Neural cell (in vitro differentiated cells): ENCODE measurements at regions not wholly inside any gene's neighbourhood (a gene's known extent, or its start where the extent isn't known, plus 50 kb on each side); places are given as distances from the start of the nearest gene placed in this dataset.

ENCODE experiments used
- H2AFZ ChIP-seq: fragments of 200-600, 300-800 bp; sonication (generic), shearing (Covaris generic); 2 replicates; pipeline ENCODE4 v1.6.0; 2014; ENCODE audit warnings: low read depth, mild to moderate bottlenecking, antibody characterized with exemption, low read length, moderate library complexity
- H3F3A ChIP-seq: fragments of 200-600 bp; shearing (Covaris generic); 2 replicates; pipeline ENCODE4 v1.6.1; 2016; ENCODE audit warnings: mild to moderate bottlenecking, moderate library complexity, mixed read lengths, antibody characterized with exemption, low read length; ENCODE audit not compliant: insufficient read depth, poor library complexity, severe bottlenecking
- H3K27ac ChIP-seq: fragments of 200-600, 300-800 bp; sonication (generic), shearing (Covaris generic); 2 replicates; pipeline ENCODE4 v1.5.1; 2014; ENCODE audit warnings: mild to moderate bottlenecking, low read length, moderate library complexity
- H3K27me3 ChIP-seq: fragments of 300-800, 200-600 bp; sonication (generic), shearing (Covaris generic); 2 replicates; pipeline ENCODE4 v1.6.0; 2014; ENCODE audit warnings: mild to moderate bottlenecking, low read depth, low read length, moderate library complexity; ENCODE audit not compliant: insufficient read depth
- H3K36me3 ChIP-seq: fragments of 300-800, 200-600 bp; sonication (generic), shearing (Covaris generic); 2 replicates; pipeline ENCODE4 v1.5.1; 2014; ENCODE audit warnings: mild to moderate bottlenecking, antibody characterized with exemption, low read length, moderate library complexity; ENCODE audit not compliant: insufficient read depth
- H3K4me2 ChIP-seq: fragments of 300-800, 200-600 bp; sonication (generic), shearing (Covaris generic); 2 replicates; pipeline ENCODE4 v1.6.0; 2014; ENCODE audit warnings: mild to moderate bottlenecking, low read length
- H3K4me3 ChIP-seq: fragments of 300-800, 200-600 bp; sonication (generic), shearing (Covaris generic); 2 replicates; pipeline ENCODE4 v1.5.1; 2014; ENCODE audit warnings: mild to moderate bottlenecking, low read length, moderate library complexity
- H3K79me2 ChIP-seq: fragments of 200-600 bp; shearing (Covaris generic); replicated peaks from 2 replicates; pipeline ENCODE4 v1.6.0; 2014; ENCODE audit warnings: mild to moderate bottlenecking, low read length, moderate library complexity; ENCODE audit not compliant: insufficient read depth
- H3K9ac ChIP-seq: fragments of 300-800, 200-600 bp; sonication (generic), shearing (Covaris generic); 2 replicates; pipeline ENCODE4 v1.6.1; 2016; ENCODE audit warnings: mild to moderate bottlenecking, low read length, mixed read lengths
- H3K9me2 ChIP-seq: fragments of 200-600 bp; shearing (Covaris generic); 2 replicates; pipeline ENCODE4 v1.6.1; 2016; ENCODE audit warnings: mild to moderate bottlenecking, low read length, mixed read lengths; ENCODE audit not compliant: insufficient read depth
- H3K9me3 ChIP-seq: fragments of 200-600, 300-800 bp; sonication (generic), shearing (Covaris generic); 2 replicates; pipeline ENCODE4 v1.6.1; 2016; ENCODE audit warnings: mild to moderate bottlenecking, mixed run types, low read length, moderate library complexity, mixed read lengths
- H4K20me1 ChIP-seq: fragments of 200-600 bp; shearing (Covaris generic); 2 replicates; pipeline ENCODE4 v1.6.1; 2016; ENCODE audit warnings: mild to moderate bottlenecking, mixed run types; ENCODE audit not compliant: insufficient read depth
- EP300 ChIP-seq: fragments of 450-650 bp; conservative IDR thresholded peaks from 2 replicates; pipeline ENCODE4 v1.6.1; 2014; ENCODE audit warnings: antibody characterized with exemption, mild to moderate bottlenecking, moderate library complexity; ENCODE audit not compliant: poor library complexity, severe bottlenecking
- POLR2AphosphoS5 ChIP-seq: IDR thresholded peaks from 2 replicates; pipeline ENCODE4 v1.6.1; 2012
- RAD21 ChIP-seq: fragments of 450-650 bp; conservative IDR thresholded peaks from 2 replicates; pipeline ENCODE4 v1.6.1; 2014; ENCODE audit warnings: antibody characterized with exemption, mild to moderate bottlenecking, moderate library complexity
- REST ChIP-seq: IDR thresholded peaks from 2 replicates; pipeline ENCODE4 v1.6.1; 2012; ENCODE audit warnings: borderline replicate concordance
- SMC3 ChIP-seq: fragments of 450-650 bp; conservative IDR thresholded peaks from 2 replicates; pipeline ENCODE4 v1.6.1; 2014; ENCODE audit warnings: antibody characterized with exemption, mild to moderate bottlenecking, moderate library complexity; ENCODE audit not compliant: poor library complexity
- TAF1 ChIP-seq: IDR thresholded peaks from 2 replicates; pipeline ENCODE4 v1.6.1; 2012; ENCODE audit warnings: low read depth
- TF ChIP-seq, protein P1 (sequence below): fragments of 450-650 bp; IDR thresholded peaks from 2 replicates; pipeline ENCODE4 v1.5.1; 2014; ENCODE audit warnings: antibody characterized with exemption, mild to moderate bottlenecking, moderate library complexity; ENCODE audit not compliant: poor library complexity, severe bottlenecking

DNA sequence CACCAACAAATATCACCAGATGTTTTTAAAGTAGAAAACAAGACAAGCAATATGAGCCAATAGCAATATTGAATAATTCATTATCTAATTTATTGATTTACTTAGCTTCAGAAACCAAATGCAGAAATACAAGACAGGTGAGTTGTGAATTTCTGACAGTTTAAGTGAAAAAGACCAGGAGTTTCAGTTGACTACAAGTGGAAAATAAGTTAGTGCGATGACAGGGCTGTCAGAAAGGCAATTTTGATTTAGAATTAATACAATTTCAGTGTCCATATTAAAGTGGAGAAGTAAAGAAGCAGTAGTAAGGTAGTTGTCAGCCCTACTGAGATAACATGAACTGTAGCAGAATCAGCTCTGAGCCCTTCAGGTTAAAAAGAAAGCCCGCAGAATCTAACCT is 1066.7 kb upstream of the ATXN8OS start:
- no peaks in the 10 kb centered on the region for H3K9me2 ChIP-seq
- H3K4me2 ChIP-seq: no peak overlapping the region
- H4K20me1 ChIP-seq: no peaks in the 10 kb centered on the region
- H2AFZ ChIP-seq: no peak overlapping the region
- H3K36me3 ChIP-seq: no peaks in the 10 kb centered on the region
- no peak overlapping the region for H3K9ac ChIP-seq
- no peaks in the 10 kb centered on the region for H3K27me3 ChIP-seq
- TF ChIP-seq, protein P1, sequence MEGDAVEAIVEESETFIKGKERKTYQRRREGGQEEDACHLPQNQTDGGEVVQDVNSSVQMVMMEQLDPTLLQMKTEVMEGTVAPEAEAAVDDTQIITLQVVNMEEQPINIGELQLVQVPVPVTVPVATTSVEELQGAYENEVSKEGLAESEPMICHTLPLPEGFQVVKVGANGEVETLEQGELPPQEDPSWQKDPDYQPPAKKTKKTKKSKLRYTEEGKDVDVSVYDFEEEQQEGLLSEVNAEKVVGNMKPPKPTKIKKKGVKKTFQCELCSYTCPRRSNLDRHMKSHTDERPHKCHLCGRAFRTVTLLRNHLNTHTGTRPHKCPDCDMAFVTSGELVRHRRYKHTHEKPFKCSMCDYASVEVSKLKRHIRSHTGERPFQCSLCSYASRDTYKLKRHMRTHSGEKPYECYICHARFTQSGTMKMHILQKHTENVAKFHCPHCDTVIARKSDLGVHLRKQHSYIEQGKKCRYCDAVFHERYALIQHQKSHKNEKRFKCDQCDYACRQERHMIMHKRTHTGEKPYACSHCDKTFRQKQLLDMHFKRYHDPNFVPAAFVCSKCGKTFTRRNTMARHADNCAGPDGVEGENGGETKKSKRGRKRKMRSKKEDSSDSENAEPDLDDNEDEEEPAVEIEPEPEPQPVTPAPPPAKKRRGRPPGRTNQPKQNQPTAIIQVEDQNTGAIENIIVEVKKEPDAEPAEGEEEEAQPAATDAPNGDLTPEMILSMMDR: no peak
- TF ChIP-seq EP300 (peak; percentile 99), RAD21 (peak; percentile 19), SMC3 (no peak), REST (peak; percentile 84), TAF1 (no peak), POLR2AphosphoS5 (peak; percentile 89)
- no peak overlapping the region for H3K4me3 ChIP-seq
- H3K9me3 ChIP-seq: no peaks in the 10 kb centered on the region
- H3K27ac ChIP-seq: peak overlapping the region; percentile 31
- no peaks in the 10 kb centered on the region for H3K79me2 ChIP-seq
- peaks cover 2% of the 10 kb centered on the region for H3F3A ChIP-seq

- H3K79me2 ChIP-seq: no peaks in the 10 kb centered on the region
- H3K27me3 ChIP-seq: no peaks in the 10 kb centered on the region
- no peaks in the 10 kb centered on the region for H3K9me3 ChIP-seq
- no peaks in the 10 kb centered on the region for H3F3A ChIP-seq
- no peak overlapping the region for H3K9ac ChIP-seq
- TF ChIP-seq REST (no peak), TAF1 (no peak), SMC3 (no peak), EP300 (no peak)
- TF ChIP-seq, protein P1: no peak
- no peak overlapping the region for H3K4me2 ChIP-seq
- no peaks in the 10 kb centered on the region for H3K36me3 ChIP-seq
- H3K9me2 ChIP-seq: no peaks in the 10 kb centered on the region
- no peaks in the 10 kb centered on the region for H4K20me1 ChIP-seq
- no peak overlapping the region for H2AFZ ChIP-seq
- H3K4me3 ChIP-seq: no peak overlapping the region
- no peak overlapping the region for H3K27ac ChIP-seq
These were observed 1071.9 kb upstream of the ATXN8OS start for GRCh38 chr13:69035771-69036170.
